ENCODE measurements at regions not wholly inside any gene's neighbourhood (a gene's known extent, or its start where the extent isn't known, plus 50 kb on each side); places are given as distances from the start of the nearest gene placed in this dataset.

GRCh38 chr15:96187341-96188305 lies 142.9 kb upstream of the NR2F2 start:
- POLR2A ChIA-PET (ENCODE audit: partially characterized antibody): no interaction called here
- Histone ChIP-seq H2AFZ (ENCODE audit: low read length) (no peak overlapping the region), H2BK120ac (replicated peaks; ENCODE audit: low read depth, low read length) (no peak overlapping the region), H3K14ac (ENCODE audit: insufficient read length) (no peak overlapping the region), H4K20me1 (replicated peaks in 1 of 2; ENCODE audit: control insufficient read depth in 1 of 2, insufficient read depth in 2 of 2, low read length in 2 of 2) (no peaks in the 10 kb centered on the region), H4K8ac (ENCODE audit: extremely low read depth, insufficient read depth, low read length) (no peak overlapping the region), H3K36me3 (ENCODE audit: control insufficient read depth in 2 of 4, insufficient read depth in 4 of 4, low read length in 3 of 4) (no peaks in the 10 kb centered on the region), H3K4ac (replicated peaks; ENCODE audit: insufficient read length, low read depth, low read length) (no peak overlapping the region), H2BK20ac (ENCODE audit: low read length) (no peak overlapping the region), H2AK5ac (ENCODE audit: low read depth, low read length) (no peak overlapping the region), H3K4me1 (replicated peaks in 1 of 4; ENCODE audit: control insufficient read depth in 3 of 4, insufficient read depth in 4 of 4, low read length in 3 of 4) (peaks cover 0 to 9% (median 0%) of the 10 kb centered on the region in 4 experiments; a peak in 1 of 7 replicates), H4K5ac (ENCODE audit: insufficient read length, low read depth, low read length) (no peak overlapping the region), H3K4me2 (ENCODE audit: insufficient read depth in 1 of 2, low read depth in 2 of 2, low read length in 2 of 2) (no peak overlapping the region), H2BK12ac (ENCODE audit: low read depth, low read length) (no peak overlapping the region), H3K18ac (ENCODE audit: extremely low read depth, low read length) (no peak overlapping the region), H3K9ac (replicated peaks in 1 of 4; ENCODE audit: extremely low read depth in 1 of 4, low read depth in 3 of 4, low read length in 3 of 4) (no peak overlapping the region), H2BK15ac (ENCODE audit: low read length) (no peak overlapping the region), H3K9me3 (ENCODE audit: insufficient read depth in 2 of 2, low read depth in 1 of 2, low read length in 1 of 2) (no peaks in the 10 kb centered on the region), H2BK5ac (ENCODE audit: low read depth, low read length) (no peak overlapping the region), H4K91ac (replicated peaks; ENCODE audit: insufficient read length, low read length) (no peak overlapping the region), H3K27ac (ENCODE audit: low read depth, low read length) (no peak overlapping the region), H3K56ac (replicated peaks; ENCODE audit: insufficient read length, low read depth, low read length) (no peak overlapping the region), H3K23ac (ENCODE audit: insufficient read length) (no peak overlapping the region), H3K79me2 (ENCODE audit: control insufficient read depth in 1 of 2, insufficient read depth in 2 of 2, low read length in 2 of 2) (no peaks in the 10 kb centered on the region), H3K4me3 (ENCODE audit: extremely low read depth in 1 of 4, insufficient read depth in 2 of 4, low read depth in 3 of 4, low read length in 4 of 4) (no peak overlapping the region), H3K79me1 (ENCODE audit: low read depth, low read length) (no peaks in the 10 kb centered on the region), H3K23me2 (ENCODE audit: low read depth, low read length) (no peaks in the 10 kb centered on the region), H3K27me3 (replicated peaks in 1 of 4; ENCODE audit: control insufficient read depth in 3 of 4, extremely low read depth in 1 of 4, insufficient read depth in 3 of 4, low read length in 3 of 4) (no peaks in the 10 kb centered on the region)
- no peak for DNase-seq (ENCODE audit: low read depth in 1 of 2, low spot score in 2 of 2)
- CTCF ChIA-PET (ENCODE audit: partially characterized antibody): interaction anchor here (0.6 to 0.8 kb wide), 2 partner anchors 9 to 1581 kb away, joined by 3 read pairs; no protein-coding TSS in a partner anchor
- 89% methylated on average over 10 of the region's 10 CpGs; no CpG with 5 or more reads in 1 of the 2 experiments for WGBS, 2 experiments (ENCODE audit: extremely low coverage in 1 of 2, insufficient coverage in 1 of 2, insufficient read length in 1 of 2, insufficient replicate concordance in 2 of 2, low coverage in 1 of 2, low lambda C conversion rate in 2 of 2, missing lambda C conversion rate in 1 of 2)
- no peak for FAIRE-seq
- TF ChIP-seq FOSL1 (IDR thresholded peaks at IDR 0.05; ENCODE audit: insufficient read depth, low read depth, low read length) (no peak), SP4 (IDR thresholded peaks at IDR 0.05; ENCODE audit: low read length) (no peak), EGR1 (IDR thresholded peaks at IDR 0.05; ENCODE audit: borderline replicate concordance, low read depth, low read length) (no peak), ZNF274 (IDR thresholded peaks at IDR 0.05; ENCODE audit: borderline replicate concordance, extremely low read depth, low read length) (no peak), RXRA (IDR thresholded peaks at IDR 0.05; ENCODE audit: insufficient read depth, low read depth, low read length) (no peak), SRF (IDR thresholded peaks at IDR 0.05; ENCODE audit: low read depth, low read length) (no peak), POLR2A (IDR thresholded peaks at IDR 0.05; ENCODE audit: control extremely low read depth in 1 of 2, low read depth in 2 of 2, low read length in 2 of 2) (no peak), SIN3A (conservative IDR thresholded peaks at IDR 0.05 in 1 of 2, IDR thresholded peaks at IDR 0.05 in 1 of 2; ENCODE audit: low read depth in 1 of 2, low read length in 2 of 2) (no peak)
- TF ChIP-seq, protein P1, sequence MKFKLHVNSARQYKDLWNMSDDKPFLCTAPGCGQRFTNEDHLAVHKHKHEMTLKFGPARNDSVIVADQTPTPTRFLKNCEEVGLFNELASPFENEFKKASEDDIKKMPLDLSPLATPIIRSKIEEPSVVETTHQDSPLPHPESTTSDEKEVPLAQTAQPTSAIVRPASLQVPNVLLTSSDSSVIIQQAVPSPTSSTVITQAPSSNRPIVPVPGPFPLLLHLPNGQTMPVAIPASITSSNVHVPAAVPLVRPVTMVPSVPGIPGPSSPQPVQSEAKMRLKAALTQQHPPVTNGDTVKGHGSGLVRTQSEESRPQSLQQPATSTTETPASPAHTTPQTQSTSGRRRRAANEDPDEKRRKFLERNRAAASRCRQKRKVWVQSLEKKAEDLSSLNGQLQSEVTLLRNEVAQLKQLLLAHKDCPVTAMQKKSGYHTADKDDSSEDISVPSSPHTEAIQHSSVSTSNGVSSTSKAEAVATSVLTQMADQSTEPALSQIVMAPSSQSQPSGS (IDR thresholded peaks at IDR 0.05; ENCODE audit: low read length): no peak

Data from H1 (cell line).